KG1 (cell line): ENCODE measurements at regions not wholly inside any gene's neighbourhood (a gene's known extent, or its start where the extent isn't known, plus 50 kb on each side); places are given as distances from the start of the nearest gene placed in this dataset.

Experiments
- DNase-seq: peaks from one replicate; lab custom pipeline; 2025; lab: John Stamatoyannopoulos, UW

DNA sequence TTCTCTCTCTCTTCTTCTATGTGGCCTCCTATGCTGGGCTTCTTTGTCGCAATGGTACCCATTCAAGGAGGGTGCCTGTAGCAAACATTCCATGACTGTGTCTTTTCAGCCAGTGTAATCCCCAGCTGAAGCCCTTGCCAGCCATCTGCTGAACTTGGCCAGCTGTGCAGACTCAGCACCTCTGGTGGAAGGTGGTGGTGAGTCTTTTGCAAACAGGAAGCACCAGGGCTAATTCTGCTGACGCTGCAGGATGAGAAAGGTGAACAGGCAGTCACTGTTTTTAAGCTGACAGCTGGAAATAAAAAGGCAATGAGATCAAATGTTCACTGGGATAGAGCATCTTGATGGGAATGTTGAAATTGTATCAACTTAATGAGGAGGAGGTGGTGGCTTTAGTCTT is 298.7 kb upstream of the CLNK start:
- DNase-seq: no peak

DNA sequence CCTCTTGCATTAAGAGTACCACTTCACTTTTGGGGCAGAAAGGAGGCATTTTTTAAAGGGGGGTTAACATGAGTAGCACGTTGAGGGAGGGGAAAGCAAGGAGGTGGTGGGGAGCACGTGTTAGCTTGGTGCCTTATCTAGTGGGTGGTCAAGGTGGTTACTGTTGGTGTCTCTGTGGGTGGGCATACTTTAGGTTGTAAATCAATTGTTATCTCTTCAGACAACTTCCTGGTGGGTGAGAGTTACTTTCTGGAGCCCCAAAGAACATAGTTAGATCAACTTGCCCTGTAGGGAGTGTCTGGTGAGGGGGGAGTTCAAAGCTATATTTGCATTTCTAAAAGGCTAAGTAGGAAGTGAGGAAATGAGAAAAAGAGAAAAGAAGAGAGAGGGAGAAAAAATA is 297.7 kb upstream of the CLNK start:
- no peak for DNase-seq

DNA sequence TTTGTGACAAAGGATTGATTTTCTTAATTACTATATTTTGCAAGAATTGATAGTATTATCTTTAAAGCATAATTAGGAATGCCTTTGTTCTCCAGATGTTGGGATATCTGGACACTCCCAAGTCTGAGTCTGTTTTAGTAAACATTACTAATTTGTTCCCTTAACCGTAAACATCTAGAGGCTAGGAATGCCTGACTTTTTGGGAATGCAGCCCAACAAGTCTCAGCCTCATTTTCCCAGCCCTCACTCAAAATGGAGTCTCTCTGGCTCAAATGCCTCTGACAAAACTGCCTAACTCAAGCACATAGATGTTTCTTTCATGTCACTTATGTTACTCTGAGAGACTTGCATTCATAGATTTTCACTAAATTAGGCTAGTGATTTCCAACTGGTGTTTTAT is 297.0 kb upstream of the CLNK start:
- DNase-seq: no peak

DNA sequence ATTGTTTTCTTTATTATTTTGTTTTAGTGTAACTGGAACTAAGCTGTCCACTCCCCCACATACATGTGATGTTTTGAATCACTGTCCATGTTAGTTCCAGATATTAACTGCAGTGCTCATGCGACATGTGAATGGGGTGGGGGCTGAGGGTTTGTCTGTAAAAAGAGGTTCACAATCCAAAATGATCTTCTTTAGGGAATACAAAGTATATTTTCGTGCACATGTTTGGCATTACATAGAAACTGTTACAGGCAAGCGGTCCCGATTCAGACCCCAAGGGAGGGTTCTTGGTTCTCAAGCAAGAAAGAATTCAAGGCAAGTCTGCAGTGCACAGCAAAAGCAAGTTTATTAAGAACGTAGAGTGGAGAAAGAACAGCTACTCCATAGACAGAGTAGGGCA is 296.5 kb upstream of the CLNK start:
- no peak for DNase-seq

DNA sequence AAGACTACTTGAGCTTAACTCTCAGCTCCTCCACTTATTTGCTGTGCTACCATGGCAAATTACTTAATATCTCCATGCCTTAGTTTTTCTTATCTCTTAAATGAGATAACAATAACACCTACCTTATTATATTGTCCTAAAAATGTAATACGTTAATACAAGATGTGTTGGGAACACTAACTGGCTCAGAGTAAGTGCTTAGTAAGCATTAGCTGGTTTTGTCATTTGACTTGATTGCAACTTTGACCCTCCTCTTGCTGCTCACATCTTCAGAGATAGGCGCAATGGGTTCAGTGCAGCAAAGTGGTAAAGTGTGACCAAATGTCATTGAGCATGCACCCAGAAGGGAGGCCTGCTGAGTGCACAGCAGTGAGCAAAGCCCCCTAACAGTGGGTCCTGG is 294.5 kb upstream of the CLNK start:
- no peak for DNase-seq

DNA sequence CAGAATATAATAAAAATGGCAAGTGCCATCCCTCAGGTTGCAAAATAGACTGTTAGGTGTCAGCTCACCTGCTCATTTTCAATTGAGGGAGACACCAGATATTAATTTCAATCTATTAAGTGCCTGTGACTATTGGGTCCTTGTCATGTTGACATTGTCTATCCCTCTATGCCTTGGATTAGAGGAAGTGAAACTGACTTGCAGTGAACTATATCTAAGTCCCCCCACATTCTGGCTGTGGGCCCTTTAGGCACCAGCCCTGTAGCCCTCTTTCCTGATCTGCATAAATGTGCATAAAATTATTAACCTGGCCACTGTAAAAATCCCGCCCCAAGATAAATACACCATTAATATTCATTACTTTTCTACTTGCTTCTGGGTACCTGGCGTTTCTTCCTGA is 293.0 kb upstream of the CLNK start:
- DNase-seq: no peak

DNA sequence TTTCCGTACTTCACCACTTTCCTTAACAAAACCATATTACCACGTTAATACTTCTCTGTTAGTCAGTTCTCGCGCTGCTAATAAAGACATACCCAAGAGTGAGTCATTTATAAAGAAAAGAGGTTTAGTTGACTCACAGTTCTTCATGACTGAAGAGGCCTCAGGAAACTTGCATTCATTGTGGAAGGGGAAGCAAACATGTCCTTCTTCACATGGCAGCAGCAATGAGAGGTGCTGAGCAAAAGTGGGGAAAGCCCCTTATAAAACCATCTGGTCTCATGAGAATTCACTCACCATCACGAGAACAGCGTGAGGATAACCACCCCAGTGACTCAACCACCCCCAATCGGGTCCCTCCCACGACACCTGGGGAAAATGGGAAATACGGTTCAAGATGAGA is 289.8 kb upstream of the CLNK start:
- no peak for DNase-seq

DNA sequence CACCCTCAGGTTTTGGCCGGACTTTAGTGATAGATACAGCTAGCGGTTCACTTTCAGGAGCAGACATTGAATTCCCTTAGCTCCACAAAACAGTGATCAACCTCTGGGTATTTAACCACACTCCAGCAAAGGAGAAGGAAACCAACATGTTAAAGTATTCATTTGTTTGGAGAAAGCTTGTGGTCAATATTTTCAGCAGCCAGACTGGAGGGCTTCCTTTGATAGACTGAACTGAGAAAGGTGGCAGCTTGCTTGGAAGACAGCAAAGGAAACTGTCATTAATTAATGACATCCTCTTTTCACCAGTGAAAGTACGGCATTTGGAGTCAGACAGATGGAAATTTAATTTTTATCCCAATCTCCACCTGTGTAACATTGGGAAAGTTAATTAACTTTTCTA is 289.1 kb upstream of the CLNK start:
- DNase-seq: no peak

DNA sequence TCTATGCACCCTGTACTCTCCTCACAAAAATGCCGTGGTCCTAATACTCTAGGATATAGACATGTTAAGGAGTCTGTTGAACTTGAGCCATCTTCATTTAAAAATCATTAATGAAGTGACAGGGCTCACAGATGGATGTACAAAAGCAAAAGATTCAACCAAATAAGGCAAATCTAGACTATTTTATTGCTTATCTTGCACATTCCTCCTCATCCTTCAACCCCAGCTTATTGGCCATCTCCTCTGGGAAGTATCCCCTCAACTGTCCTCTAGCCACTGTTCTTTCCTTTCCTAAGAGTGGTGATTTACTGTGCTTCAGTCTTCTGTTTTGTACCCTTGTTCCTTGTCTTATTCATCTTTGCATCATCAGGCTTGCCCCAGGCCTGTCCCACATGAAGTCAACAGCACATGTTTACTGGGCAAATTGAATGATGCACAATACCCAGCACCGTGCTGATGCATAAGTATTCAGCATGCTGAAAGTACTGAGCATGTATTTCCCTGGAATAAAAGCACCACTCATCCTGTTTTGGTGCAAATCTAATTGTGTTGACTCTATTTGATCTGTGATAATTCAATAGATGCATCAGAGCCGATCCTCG is 287.3 kb upstream of the CLNK start:
- no peak for DNase-seq

DNA sequence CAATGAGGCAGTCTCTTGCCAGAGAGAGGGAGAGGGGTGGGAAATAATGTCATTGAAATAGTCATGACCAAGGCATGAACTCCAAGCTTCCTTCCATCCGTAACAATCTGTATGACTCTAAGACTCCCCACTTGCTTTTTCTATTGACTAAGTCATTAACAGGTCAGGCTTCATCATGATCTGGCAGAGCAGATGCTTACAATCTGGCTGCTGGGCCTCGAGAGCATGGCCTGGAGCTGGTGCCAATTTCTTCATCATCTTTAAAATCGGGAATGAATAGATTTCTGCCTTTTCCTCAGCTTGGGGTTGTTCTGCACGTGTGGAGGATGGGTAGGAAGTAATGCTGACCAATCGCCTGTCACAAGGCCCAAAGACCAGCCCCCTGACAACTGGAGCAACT is 280.6 kb upstream of the CLNK start:
- no peak for DNase-seq

DNA sequence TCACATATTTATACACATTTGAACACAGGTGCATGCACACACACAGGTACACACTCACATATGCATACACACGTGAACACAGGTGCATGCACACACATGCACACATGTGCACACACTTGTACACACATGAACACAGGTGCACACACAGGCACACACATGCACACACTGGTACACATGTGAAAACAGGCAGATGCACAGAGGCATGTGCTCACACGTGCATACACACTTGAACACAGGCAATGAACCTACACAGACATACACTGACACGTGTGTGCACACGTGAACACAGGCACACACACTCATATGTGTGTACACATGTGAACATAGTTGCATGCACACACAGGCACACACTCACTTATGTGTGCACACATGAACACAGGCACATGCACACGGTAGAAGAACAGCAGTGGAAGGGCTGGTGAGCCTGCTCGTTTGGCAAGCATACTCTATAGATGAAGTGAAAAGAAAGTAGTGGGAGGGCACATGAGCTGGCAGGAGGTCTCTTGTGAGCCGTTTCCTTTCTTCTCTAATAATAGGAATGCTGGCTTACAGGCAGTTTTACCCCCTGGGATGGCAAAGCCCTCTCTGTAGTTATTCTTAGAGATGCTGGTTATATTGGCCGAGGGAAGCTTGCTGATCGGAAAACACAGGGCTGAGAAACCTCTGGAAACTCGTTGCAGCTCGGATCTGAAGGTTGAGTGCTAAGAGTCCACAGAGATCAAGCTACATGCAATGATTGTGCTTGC is 279.6 kb upstream of the CLNK start:
- DNase-seq: no peak

DNA sequence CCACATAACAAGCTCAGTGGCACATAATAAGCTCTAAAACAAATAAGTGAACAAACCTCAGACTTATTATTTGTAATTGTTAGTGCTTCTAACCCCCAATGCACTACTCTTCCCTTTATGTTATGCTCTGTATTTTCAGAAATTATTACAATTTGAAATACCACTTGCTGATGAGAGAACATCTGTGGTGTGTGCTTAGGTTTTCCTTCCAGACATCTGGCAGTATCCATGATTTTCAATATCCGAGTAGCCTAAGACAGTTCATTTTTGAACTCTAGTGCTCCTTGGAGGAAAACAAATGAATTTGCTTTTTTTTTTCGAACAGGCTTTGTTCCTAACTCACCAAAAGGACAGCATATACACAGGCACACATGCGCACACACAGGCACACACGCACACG is 278.7 kb upstream of the CLNK start:
- DNase-seq: no peak

DNA sequence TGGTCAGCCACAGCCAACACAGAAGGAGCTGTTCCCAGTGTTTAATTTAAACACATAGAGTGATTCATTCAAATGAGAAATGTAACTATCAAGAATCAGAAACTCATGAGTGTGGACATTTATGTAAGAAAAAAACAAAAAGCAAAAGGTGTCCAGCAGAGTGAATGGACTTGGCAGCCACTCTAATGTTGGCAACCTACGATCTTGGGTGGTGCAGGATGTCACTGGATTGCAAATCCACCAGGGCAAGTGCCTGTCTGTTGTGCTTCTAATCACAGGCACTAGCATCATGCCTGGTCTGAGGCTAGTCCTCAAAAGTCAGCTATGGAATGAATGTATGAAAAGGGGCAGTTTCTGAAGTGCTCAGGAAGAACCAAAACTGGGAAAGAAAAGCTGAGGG is 277.7 kb upstream of the CLNK start:
- DNase-seq: no peak

DNA sequence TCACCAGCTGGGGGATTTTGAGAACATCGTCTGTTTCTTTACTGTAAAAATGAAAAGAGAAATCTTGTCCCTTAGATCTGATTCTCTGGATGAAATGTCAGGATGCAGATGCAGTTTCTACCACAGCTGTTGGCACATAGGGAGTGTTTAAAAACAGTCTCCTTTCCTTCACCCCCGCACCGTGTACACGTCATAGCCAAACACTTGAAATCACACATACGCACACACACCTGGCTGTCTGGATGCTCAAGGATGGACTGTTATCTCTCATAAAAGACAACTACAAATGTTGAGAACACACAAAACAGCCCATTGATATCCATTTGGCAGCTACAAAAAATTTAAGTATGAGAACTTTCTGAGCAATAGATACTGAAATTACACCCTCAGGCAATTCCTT is 275.8 kb upstream of the CLNK start:
- DNase-seq: no peak

DNA sequence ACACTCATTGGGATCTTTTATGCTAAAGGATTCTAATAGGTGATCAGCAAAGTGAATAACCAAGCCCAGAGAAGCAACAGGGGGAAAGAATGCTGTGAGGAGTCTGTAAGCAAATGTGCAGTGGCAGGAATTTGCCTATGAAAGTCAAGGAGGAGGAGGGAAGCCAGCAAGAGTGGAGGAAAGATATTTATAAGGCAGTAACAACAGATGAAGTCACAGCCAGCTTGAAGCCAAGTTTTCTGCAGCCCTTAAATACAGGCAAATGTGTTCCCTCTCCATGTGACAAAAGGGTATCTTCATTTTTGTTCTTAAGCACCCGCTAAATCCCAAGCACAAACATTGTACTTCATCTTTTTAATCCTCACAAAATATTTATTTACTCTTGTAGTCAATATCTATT is 275.0 kb upstream of the CLNK start:
- no peak for DNase-seq

DNA sequence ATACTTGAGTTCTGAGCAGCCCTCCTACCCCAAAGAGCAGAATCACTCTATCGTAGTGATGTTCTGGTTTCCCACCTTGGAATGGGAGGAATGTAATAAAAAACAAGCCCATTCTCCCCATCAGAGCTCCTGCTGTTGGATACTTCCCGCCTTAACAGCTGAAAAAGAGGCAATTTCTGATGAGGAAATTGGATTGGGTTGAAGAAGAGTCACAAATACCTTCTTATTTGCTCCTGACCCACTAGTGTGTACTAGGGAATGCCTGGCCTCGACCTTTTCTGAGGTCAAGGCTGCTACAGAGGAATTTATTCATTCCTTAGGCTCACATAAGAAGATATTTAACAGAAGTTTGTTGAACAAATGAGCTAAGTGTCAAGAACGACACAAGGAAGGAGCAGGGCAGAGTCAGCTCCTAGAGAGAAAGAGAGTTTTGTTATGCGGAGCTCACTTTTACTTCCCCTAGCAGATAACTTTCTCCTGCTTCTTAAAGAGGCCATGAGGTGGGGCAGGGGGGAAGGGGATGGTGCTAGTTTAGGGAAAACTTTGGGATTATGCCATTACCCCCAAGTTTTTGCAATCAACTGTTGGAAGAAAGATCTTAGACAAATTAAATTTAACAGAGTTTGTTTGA is 273.8 kb upstream of the CLNK start:
- no peak for DNase-seq

DNA sequence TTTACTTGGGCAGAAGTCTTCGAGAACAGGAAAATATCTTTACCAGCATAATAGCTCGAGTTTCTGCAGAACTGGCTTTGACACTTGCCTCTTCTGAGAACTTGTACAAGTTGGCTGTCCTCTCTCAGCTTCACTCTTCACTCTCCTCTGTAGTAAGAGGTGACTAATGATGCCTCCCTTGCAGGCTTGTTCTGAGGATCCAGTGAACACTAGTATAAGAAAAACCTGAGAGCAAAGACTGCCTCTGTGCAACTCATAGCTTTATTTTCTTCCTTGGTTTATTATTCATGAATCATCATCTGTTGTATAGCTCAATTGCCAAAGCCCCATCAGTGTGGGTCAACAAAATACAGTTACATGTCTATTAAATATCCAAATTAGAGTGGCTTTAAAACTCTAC is 266.7 kb upstream of the CLNK start:
- no peak for DNase-seq

DNA sequence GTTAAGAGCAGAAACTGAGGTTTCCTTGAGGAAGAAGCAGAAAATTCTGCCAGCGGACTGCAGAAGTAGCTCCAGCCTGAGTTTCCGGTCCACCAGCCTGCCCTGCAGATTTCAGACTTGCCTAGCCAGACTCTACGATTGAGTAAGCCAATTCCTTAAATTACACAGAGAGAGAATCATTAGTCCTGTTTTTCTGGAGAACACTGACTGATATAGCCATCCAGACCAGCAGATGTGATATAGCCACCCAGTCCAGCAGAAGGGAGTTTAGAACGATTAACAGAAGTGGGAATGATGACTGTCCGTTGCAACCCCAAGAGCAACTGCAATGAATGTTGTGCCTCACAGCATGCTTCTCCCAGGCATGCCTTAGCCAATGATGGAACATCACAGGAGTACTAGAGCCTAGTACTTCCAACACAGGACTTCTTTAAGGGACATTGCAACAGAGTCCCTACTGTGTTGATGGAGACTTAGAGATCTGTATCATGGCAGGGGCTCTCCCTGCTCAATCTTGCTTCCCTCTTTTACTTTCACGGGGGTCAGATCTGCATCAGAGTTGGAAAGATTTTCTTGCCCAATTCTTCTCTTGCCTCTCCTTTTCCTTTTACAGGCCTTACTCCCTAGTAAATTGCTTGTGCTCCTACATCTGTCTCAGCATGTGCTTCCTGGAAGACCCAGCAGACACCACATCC is 264.6 kb upstream of the CLNK start:
- no peak for DNase-seq

DNA sequence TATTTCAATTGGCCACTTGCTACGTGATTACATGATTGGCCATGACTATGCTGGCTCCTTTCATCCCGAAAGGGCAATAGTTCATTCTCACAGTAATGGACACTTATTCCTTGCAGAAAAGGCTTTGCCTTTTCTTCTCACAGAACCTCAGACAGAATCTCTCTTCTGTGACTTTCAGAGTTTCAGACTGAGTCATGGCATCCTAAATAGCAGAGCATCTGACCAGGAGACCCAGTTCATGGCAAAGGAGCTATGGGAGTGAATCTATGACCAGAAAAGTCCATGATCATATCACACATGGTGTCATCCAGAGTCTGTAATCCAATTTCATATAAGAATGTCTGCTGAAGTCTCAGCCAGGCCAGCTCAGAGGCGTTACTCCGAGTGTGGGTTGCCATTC is 263.3 kb upstream of the CLNK start:
- DNase-seq: no peak

DNA sequence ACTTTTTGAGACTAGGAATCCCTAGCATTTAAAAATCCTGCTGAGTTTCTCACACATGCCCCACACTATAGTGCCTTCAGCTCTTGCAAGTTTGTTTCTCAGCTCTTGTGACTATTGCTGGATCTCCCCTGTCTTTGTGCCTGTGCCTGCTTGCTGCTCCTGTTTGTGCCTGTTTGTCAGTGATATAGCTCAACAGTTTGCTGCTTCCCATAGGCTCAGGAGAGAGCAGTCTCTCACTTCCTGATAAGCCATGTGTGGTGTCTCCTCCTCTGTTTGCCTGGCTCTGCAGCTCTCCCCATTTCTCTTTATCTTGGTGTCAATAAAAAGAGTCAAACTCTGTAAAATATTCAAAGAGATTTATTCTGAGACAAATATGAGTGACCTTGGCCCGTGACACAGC is 259.8 kb upstream of the CLNK start:
- DNase-seq: no peak

DNA sequence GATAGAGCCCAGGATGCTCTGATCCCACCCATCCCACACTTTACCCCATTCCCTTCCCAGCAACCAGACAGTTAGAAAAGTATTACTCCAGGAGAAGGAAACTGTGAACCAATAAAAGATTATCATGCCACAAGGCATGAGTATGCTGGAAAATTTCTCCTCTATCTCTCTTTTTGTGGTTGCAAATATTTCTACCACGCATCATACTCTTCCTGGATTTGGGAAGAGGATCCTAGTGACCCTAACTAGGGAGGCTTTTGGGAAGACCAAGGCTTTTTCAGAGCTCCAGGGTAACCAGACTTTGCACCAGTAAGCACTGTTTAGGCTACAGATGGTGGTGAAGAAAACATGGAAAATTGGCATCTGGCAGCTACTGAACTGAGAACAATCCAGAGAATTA is 257.6 kb upstream of the CLNK start:
- no peak for DNase-seq

DNA sequence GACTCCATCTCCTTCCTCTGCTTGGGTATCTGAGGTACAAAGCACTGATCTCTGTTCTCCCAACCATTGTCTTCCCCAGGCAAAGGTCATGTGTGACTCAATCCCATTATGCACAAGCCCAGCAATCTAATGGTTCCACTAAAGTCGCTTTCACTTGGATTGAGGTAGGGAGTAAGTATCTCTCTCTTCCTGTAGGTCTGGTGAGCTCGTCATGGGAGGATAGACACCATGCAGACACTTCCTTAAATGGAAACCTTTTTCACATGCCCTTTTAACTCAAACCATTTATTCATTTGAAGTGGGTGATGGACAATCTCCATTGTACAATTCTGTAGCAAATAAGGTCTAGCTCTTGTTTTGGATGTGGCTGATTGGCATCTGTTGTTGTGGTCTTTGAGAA is 245.2 kb upstream of the CLNK start:
- no peak for DNase-seq

DNA sequence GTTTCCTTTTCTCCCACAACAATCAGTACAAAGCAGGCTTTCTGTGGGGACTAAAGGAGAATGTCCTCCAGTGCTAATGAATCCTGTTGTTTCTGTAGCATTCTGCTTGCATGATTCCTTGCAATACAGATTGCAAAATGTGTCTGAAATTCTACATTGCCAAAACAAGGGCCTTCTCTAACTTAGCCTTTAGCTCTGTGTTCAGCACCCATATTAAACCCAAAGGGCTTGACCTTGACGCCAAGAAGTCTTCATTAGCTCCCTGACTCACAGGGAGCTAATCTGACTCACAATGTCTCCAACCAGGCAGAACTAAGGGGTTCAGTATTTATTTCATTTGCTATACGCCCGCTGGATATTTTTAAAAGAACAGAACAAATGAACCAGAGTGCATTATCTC is 241.4 kb upstream of the CLNK start:
- DNase-seq: no peak
